KG1 (cell line): ENCODE measurements at regions not wholly inside any gene's neighbourhood (a gene's known extent, or its start where the extent isn't known, plus 50 kb on each side); places are given as distances from the start of the nearest gene placed in this dataset.
A peak's percentile ranks its signal among the peaks of the same experiment; 100 is the strongest.

Experiments used
- DNase-seq: peaks from one replicate; lab custom pipeline; 2025; lab: John Stamatoyannopoulos, UW

DNA sequence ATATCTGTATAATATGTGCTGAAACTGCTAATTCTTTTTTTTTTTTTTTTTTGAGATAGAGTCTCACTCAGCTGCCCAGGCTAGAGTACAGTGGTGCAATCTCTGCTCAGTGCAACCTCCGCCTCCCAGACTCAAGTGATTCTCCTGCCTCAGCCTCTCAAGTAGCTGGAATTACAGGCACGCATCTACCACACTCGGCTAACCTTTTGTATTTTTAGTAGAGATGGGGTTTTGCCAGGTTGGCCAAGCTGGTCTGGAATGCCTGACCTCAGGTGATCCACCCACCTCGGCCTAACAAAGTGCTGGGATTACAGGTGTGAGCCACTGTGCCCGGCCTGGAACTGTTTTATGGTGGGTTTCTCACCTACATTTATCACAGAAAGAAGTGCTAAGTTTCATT, 307.8 kb upstream of the STT3B start:
- DNase-seq, result no peak

DNA sequence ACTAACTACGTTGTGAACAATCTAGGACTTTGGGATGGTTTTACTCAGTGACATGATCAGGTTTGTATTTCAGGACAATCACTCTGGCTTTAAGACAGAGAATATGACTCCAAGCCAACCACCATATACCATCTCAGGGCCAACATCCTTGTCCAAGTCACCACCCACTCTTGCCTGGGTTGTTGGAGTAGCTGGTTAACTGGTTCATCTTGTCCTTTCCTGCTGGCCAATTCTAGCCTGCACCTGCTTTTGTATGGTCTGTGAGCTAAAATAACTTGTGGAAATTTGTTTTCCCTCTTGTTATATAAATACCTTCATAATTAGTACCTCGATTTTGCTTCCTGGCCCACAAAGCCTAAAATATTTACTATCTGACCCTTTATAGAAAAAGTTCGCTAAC, 306.8 kb upstream of the STT3B start:
- no peak for DNase-seq

DNA sequence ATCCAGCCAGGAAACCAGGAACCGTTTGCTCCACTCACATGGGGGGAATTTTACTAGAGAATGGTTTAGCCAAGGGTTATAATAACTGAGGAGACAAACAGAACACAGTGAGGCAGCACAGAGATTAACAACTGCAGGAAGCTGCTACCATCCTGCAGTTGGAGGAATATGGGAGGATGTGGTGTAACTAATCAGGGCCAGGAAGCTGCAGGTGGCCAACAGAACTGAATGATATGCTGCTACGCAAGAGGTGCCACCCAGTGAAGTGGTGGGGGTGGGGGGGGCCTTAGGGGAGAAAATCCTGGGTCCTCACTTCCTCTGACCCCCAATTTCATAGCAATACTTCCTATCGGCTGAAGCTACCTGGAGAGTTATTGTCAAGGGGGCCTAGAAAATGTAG, 306.4 kb upstream of the STT3B start:
- DNase-seq, result peak; percentile 67

DNA sequence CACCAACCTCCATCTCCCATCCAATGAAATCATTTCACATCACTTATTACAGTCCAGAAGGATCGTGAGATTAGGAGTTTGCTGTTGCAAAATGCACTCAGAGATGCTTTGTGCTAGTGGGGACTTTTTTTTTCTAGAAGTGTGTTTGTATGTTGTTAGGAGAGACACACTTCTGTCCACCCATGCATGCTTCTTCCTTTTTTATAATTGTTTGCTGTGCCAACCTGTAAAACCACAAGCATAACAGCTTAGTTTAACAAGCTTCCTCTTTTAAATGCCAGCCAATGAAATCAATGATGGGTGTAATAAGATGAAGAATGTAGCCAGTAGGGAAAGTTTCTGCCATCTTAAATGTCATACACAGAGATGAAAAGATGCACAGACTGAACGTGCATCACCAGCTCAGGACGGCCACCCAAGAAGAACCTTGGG, 305.6 kb upstream of the STT3B start:
- peak; percentile 51 for DNase-seq

DNA sequence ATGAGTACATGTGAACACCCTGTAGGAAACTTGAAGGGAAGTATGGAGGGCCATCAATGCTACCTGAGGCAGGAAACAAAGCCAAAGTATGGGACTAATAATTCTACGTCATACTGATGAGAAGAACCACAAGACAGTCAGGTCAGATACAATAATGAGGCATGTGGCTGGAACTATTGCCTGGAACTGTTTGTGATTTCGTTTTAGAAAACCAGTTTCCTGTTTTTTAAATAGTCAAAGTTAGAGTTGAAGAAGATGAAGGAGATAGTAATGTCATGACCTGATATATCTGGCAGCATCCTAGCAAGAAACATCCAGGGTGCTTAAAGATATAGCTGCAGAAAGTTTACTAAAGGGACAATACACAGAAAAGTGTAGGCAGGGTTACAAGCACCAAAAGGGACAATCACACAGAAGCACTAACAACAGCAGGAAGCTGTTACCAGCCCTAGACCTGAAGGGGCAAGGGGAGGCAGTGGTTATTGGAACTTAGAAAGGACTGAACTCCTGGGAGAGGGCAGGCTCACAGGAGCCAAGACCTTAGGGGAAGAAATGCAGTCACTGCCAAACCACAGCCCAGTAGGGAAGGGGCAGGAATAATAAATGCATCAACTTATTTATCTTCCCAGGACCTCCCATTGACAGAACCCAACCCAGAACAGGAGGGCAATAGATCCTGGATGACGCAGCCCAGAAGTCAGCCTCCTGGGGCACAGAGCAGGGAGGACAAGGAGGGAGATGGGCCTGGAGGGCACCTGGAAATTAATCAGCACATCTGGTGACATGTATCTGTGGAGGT, 302.1 kb upstream of the STT3B start:
- no peak for DNase-seq

DNA sequence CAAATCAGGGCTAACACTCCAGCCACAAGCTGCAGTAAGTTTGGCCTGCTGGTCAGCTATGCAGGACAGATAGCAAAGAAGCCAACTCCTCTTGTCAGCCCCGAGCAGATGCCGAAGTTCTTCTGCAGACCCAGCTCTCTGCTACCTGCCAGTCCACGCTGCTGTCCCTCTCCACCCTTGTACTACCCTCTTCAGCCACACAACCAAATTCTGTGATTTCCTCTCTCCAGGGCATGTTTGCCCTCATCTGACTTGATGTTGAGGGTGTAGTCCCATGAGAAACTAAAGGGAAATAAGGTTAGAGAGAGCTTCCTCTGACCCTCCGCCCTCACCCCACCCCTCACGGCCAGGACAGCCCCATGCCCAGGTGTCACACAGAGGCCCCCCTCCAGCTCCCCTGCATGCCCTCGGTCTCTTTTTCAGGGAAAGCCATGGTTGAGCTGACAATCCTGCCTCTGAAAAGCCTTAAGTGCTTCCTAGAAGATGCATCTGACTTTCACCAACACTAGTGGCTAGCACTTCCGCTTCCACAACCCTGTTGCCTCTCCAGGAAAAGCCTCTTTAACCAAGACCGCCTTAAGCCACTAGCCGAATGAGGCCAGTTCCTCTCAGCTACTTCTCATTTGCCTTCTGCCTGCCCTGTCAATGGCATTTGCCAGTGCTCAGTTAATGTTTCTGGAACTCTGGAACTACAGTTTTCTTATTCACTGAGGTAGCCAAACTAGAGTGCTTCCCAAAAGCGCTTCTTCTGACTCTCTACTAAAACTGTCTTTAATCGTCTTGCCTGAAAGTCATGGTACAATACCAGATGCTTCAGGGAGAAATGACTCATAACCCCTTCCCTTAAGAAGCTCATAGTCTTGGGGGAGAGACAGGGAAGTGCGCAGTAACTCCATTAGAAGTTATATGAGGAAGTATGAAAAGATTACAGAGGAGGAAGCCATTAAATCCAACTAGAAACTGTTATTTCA, 300.4 kb upstream of the STT3B start:
- peak; percentile 86 for DNase-seq

DNA sequence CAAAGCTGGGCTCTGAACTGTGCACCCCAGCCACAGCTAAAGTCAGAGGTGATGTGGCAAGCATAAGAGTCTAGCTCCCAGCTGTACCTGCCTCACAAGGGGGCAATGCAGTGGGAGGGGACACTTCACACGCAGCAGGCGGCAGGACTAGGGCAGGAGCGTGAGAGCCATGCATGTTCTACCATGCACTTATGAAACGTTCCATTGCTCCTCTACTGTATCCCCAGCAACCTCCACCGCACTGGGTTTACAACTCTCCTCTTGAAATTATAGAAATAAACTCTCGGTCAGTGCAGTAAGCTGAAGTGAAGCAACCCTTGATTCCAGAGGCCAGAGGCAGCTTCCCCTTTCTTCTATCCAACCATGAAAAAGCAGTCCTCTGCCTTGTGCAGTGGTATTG, 298.6 kb upstream of the STT3B start:
- no peak for DNase-seq

DNA sequence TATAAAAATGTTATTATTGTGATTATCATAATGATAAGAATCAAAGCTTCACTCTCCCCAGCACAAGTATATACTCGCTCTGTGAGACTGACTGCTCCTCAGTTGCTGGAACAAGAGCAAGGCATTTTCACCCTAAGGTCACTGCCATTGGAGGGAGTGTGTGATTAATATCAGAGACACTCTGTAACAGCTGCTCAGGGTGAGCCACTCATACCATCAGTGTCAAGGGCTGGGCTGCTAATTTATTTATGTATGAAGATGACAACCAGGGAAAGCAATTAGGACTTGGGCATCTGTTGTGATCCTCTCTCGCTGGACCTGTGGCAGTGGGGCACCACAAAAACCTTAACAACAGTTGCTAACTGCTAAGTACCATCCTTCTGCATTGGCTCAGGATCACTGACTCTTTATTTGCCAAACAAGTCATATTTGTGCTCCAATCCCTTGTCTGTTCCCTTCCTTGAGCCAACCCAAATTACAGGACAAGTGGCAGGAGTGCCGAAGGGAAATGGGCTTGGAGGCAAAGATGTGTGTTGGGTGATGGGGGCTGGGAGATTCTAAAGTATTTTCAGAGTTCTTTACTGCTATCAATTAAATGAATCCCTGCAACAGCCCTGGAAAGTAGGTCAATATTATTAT, 297.5 kb upstream of the STT3B start:
- DNase-seq, result no peak

DNA sequence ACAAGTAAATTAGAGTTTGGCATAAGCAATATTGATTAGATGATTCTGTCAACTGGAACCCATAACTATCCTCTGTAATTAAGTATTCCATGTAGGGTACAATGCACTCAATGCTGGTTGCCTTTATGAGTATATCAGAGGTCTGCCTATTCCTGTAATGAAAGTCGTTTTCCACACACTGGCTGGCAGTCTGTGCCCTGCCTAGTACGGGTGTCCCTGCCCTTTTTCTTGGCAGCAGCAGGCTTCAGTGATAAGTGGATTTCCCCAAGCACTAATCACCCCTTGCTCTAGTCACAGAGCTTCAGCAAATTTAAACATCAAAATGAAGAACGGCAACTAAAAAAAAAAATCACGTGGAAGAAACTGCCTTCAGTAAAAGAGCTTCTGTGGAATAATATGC, 294.8 kb upstream of the STT3B start:
- DNase-seq, result no peak

DNA sequence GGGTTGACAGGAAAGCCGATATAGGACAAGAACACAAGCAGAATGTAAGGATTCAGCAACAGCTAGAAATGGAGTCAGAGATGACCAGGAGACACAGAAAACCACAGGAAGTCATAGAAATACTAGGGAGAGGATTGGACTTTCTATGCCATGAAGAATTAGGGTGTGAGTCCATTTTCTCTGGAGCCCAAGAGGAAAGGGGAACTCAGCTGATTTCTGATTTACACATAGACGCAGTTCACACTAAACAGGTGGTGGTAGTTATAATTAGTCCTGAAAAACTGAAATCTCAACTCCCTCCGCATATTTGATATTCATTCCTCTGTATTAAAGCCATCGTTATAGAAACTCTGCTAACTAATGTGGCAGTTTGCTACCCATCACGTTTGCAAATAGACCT, 292.7 kb upstream of the STT3B start:
- DNase-seq, result no peak

DNA sequence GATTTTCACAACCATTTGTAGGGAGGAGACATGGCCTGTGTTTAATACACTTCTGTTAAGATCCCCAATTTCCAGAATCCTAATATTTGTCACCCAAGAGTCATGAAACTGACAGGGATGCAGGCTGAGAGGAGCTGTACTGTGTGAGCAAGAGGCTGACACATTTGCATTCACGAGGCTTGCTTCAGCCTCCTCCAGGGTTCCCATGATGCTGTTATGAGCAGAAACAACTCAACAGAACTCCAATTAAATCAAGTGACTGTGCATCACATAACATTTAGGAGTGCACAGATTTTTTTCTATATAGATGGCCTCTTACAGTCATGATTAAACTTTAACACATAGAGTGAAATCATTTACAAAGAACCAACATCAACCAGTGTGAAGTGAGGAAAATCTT, 292.3 kb upstream of the STT3B start:
- DNase-seq, result no peak

DNA sequence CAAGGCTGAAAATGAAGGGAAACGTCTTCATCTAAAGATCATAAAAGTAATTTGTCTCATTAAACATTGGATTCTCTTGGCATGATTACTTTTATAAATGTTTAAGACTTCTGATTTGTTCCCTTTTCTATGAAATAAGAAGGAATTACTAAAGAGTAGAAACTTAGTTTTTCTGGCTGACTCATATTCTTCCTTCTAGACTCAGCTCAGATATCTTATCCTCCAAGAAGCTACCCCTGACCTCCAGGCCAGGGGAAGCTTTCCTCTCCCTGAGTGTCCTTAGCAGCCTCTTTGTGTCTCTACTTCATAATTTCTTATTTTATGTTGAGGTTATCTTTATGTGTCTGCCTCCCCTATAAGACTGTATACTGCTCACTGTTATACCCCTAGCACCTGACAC, 291.9 kb upstream of the STT3B start:
- no peak for DNase-seq

DNA sequence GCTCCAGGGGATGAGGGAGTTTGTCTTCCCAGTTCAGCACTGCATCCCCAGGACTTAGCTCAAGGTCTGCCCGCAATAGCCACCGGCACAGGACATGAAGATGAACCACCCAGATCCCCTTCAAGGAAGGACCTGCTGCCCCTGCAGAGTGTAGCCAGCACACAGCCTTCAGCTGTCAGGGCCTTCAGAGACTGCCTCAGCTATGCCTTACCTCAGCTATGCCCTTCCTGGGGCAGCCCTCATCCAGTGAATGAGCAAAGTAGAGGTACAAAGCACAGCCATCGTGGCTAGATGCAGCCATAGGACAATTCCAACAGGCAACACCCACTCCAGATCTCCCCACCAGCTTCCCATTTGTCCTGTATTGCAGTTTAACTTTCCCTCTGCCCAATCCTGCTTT, 291.2 kb upstream of the STT3B start:
- no peak for DNase-seq

DNA sequence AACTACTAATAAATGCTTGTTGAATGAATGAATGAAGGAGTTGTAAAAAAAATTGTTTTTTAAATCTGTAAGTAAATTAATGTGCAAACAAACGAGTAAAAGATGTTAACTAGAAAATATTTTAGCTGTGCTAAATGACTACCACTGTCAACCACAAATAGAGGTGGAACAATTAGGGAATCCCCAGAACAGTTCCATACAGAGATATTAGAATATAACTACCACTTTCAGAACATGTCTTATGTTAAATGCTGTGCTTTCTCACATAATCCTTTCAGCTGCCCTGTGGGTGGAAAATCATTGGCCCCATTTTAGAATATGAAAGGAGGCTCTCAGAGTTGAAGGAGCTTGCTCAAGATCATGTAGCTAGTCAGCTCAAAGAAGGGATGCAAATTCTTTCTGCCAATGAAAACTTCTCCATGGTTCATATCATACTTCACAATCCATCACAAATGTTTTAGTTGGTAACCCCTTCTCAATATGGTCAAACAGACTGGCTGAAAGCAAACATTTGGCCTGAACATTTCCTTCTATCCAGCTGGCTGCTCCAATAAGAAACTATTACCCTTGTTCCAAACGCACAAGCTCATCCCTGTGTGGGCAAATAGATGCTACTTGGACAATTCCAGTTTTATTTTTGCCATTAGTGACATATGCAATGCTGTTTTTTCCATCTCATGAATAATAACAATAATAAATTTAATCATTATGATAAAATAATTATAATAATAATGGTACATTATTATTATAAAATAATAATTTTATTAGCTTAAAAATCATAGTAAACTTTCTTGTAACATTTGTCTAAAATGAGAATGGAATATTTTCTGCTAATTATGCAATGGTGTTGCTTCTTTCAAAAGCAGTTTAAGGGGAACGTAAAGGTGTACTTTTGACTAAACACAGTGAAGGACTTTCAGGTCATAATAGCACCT, 290.4 kb upstream of the STT3B start:
- DNase-seq, result no peak

DNA sequence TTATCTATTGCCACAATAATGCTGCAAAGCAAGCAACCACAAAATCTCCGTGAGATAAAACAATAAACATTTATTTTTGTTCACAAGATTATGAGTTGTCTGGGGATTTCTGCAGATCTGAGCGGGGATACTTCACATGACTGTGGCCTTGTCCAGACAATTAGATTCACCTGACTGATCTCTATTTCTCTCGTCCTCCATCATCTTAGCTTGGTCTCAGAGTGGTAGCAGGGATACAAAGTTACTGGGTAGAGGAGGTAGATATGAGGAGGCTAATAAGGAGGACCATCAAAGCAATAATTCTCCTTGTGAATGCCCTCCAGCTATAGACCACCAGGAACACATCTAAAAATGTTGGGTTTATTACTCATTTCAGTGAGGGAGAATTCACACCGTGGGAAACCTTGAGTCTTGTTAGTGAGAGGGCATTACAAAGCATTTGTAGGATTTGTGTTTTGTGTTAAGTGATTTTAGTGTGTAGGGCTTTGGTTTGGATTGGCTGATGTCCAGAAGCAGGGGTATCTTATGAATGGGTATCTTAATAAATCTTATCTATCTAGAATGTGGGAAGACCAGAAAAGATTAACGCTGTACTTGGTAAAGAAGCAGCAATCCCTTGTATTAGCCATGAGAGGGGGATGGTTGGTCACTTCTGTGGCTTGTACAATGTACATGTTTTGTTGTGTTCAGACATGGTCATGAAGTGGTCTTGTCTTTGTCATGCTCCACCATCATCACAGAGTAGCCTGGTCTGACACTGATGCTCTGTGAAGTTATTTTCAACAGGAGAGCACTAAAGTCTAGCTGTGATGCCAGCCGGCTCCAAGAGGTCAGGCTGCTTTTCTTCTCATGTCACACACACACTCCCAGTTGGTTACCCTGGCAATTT, 287.6 kb upstream of the STT3B start:
- DNase-seq, result no peak

DNA sequence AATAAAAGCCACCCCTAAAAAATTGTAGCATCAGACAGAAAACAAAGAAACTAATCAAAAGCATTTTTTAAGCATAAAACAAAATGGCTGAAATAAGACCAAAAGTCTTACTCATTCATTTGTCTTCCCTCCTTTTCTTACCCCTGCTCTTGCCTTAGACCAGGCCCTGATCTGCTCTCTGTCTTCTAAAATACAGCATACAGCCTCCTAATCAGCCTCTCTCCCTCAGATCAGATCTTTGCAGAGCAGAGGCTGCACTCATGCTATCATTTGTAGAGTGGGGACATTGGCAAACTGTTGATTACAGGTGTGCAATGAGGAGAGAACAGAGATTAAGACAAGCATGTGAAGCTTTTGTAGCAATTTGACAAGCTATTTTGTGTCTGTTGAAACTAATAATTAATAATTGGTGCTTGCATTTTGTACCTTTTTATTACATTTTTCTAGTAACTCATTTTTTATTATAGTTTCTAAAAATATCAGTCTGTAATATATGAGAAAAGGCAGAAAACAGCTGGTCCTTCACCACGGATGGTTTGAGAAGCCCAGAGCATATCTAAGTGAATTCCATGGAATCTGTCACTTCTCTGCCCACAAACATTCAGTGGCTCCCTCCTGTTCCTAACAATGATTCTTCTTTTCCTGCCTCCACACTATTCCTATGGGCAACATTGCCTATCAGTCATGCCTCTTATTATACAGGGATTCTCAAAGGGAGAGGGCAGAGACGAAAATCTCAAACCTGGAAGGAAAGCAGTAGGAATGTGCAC, 286.2 kb upstream of the STT3B start:
- DNase-seq, result no peak

DNA sequence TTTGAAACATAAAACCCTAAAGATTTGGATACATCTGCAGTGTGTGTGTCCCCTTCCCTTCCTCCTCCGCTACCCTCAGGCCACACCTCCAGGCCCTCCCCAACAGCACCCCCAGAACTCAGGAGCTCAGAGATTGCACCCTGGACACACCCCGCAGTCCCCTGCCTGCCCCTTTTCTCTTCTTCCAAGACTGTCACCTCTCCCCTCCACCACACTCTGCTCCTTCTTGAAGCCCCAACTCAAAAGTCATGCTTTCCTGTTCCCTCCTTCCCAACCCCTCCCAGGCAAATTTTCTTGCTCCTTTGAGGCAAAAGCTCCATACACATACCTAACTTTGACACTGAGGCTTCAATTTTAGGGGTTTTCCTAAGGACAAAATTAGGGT, 285.7 kb upstream of the STT3B start:
- DNase-seq, result no peak

DNA sequence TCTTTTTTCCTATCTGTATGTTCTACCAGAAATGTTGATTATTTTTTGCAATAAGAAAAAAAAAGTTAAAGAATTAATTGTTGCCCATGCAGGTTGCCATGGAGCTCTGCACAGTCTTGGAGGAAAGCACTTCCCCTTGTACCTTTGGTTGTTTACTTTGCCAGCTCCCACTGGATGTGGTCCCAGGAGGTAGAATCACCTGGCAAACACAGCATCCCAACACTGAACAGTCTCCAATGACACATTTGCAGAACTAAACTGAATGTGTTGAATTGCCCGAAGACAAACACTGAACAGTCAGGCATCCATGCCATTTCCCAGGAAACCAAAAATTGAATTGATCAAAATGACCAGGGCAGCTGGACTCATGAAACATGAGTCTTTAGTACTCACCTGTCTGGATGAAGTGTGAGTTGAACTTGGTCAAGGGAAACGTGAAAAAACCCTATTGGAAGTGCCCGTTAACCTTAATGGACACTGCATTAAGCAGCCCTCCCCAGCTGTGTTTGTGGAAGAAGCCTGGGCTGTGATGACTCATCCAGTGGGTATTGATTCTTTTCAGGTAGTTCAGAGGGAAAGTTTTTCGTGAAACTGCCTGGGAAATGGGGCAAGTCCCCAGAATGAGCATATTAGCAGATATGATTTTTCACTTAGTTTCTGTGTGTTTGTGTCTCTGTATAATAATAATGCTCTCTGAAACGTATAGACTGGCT, 284.7 kb upstream of the STT3B start:
- no peak for DNase-seq

DNA sequence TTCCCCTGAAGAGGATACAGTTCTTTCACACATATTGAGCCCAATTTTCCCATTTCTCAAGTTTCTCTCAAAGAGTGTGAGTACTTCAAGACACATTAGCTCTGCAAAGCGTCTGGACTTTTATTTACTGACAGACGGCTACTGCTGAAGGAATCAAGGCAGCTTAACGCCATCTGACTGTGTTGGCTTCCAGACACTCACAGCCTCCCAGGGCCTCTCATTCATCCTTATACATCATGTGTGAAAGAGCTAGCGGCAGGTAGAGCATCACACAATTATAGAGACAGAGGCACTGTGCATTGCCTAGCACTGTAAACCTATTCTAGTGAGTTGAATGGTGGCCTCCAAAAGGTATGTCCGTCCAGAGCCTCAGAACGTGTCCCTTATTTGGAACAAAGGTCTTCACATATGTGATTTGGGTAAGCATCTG, 284.1 kb upstream of the STT3B start:
- DNase-seq, result no peak
